ENCODE measurements at regions not wholly inside any gene's neighbourhood (a gene's known extent, or its start where the extent isn't known, plus 50 kb on each side); places are given as distances from the start of the nearest gene placed in this dataset.

DNA sequence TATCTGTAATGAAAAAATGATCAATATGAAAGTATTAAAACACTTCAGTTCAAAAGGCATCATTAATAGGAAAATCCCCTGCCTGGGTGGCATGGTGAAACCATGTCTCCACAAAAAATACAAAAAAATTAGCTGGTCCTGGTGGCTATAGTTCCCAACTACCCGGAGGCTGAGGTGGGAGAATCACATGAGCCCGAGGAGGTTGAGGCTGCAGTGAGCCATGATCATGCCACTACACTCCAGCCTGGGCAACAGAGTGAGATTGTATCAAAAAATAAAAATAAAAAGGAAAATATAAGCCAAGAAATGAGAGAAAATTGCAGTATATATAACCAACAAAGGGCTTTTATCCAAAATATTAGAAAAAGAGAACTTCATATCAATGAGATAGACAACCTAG, 71.6 kb upstream of the MYCN start:
- no peak for DNase-seq

DNA sequence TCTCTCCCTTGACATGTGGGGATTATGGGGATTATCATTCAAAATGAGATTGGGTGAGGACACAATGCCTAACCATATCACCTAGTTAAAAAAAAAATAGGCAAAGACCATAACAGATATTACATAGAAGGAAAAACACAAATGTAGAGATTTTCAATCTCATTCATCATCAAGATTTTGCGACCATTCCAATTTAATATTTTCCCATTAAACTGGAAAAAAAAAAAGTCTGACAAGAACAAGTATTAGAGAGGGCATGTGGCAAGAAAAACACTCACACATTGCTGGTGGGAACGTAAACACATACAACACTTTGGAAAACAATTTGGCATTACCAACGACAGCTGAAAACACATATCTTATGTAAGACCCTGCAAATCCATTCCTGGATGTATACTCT, 71.0 kb upstream of the MYCN start:
- no peak for DNase-seq

DNA sequence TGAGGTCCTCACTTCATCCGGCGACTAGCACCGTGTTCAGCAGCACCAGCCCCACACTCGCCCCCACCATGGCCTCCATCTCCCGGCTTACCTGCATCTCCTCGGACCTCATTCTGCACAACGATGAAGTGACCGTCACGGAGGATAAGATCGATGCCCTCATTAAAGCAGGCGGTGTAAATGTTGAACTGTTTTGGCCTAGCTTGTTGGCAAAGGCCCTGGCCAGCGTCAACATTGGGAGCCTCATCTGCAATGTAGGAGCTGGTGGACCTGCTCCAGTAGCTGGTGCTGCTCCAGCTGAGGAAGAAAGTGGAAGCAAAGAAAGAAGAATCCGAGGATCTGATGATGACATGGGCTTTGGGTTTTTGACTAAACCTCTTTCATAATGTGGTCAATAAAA, 70.5 kb upstream of the MYCN start:
- no peak for DNase-seq

DNA sequence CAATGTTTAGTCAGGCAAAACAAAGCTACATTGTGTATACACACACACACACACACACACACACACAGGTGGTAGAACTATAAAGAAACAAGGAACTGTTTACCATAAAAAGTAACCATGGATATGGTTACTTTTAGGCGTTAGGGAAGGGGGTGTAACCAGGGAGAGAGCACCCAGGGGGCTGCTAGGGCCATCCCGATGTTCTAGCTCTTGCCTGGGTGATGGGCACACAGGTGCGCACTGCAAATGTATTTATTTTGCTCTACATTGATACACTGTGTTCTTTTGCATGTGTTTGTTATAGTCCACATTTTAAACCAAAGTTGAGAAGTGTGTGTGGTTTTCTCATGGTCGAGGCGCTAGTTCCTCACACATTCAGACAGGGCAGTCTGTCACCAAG, 69.8 kb upstream of the MYCN start:
- no peak for DNase-seq

DNA sequence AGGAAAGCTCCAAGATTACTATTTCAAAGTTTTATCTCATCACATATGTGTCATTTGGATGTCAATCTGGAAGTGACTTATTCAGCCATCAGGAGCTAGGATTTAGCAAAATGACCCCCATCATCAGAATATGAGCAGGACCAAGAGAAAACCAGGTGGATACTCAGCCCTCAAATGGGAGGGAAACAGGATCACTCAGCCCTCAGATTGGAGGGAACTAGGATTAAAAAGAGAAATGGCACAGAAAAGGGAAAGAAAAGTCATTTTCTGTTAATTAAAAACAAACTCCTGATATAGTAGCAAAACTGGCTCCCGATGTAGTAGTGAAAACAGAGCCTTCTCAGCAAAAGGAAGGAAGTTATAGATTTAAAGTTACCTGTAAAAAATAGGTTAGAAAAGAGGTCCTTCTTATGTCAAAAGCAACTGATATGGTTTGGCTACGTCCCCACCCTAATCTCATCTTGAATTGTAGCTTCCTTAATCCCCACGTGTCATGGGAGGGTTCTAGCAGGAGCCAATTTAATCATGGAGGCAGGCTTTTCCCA, 69.0 kb upstream of the MYCN start:
- no peak for DNase-seq

DNA sequence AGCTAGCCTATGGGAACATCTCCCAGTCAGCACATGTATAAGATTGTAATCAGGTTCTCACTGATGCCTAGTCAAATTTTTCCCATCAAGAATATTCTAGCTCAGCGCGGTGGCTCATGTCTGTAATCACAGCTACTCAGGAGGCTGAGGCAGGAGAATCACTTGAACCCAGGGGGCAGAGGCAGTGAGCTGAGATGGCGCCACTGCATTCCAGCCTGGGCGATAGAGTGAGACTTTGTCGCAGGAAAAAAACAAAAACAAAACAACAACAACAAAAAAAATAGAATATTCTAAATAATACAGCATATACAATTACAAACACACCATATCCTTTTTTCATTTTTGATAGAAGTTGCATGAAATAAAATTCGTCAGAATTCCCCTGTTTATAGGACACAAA, 67.5 kb upstream of the MYCN start:
- no peak for DNase-seq

DNA sequence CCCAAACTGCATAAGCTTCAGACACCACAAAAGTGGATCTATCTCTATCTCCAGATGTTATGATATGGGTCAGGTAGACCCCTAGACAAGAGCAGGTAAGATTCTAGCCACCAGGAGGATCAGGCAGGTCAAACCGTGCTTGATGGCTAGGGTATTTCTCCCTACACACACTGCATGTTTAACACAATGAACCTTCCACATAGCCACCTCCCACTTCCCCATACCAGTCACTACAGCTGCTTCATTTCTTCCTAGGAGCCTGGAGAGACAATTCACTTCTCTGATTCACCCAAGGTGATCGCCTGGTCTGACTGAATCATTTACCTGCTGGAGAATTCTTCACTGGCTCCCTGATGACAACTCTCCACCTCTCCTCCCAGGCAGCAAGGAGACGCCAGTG, 66.0 kb upstream of the MYCN start:
- DNase-seq, result no peak

DNA sequence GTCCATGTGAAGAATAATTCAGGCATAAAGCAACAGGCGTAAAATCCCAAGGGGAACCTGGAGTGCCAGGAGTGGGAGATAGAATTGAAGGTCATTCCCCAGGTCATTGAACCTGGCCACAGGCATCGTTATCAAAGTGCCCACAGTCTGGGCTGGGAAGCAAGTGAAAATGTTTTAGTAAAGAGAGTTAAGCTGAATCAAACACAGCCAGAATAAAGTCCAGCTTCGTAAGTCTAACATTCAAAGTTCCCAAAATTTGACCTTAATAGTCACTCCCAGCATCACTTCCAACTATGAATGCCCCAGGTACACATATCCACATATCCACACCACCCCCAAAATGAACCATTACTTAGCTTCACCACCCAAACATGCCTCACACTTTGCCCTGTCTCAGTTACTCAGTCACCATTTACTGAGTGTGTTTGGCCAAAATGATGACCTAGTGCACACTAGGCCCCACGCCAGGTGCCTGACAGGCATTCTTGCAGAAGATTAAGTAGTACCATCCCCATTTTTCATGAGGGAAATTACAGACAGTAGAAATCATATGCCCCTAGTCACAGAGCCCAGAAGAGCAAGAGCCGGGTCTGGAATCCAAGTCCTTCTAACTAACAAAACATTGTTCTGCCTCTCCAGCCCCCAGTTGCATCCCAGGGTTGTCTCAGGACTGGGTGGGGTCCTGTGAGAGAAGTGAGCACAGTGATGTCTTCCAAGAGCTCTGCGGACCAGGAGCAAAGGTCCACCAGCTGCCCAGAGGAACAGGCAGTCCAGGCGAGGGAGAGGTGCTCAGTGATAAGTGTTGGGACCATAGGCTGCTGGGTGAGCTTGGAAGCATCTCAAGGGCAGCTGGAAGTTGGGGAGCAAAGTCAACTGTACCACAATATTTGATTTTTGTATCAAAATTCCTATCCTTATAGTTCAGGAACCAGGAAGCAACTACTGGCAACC, 65.2 kb upstream of the MYCN start:
- no peak for DNase-seq

DNA sequence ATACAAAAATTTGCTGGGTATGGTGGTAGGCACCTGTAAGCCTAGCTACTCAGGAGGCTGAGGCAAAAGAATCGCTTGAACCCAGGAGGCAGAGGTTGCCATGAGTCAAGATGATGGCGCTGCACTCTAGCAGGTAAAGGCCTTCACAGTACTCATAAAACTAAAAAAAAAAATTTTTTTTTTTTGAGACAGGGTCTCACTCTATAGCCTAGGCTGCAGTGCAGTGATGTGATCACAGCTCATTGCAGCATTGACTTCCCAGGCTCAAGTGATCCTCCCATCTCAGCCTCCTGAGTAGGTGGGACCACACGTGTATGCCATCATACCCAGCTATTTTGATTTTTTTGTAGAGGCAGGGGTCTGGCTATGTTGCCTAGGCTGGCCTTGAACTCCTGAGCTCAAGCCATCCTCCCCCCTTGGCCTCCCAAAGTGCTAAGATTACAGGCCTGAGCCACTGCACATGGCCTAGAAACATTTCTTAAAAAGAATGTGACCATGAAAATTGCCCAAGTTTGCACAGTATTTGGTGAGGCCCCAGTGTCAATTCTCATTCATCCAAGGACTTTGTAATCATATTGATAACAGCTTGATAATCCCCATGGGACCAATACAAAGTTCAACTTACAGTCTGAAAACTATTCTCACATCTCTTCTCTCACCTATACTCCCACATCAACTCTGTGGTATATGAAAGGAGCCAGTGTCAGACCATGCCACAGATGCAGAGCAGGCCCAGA, 64.2 kb upstream of the MYCN start:
- DNase-seq, result no peak

DNA sequence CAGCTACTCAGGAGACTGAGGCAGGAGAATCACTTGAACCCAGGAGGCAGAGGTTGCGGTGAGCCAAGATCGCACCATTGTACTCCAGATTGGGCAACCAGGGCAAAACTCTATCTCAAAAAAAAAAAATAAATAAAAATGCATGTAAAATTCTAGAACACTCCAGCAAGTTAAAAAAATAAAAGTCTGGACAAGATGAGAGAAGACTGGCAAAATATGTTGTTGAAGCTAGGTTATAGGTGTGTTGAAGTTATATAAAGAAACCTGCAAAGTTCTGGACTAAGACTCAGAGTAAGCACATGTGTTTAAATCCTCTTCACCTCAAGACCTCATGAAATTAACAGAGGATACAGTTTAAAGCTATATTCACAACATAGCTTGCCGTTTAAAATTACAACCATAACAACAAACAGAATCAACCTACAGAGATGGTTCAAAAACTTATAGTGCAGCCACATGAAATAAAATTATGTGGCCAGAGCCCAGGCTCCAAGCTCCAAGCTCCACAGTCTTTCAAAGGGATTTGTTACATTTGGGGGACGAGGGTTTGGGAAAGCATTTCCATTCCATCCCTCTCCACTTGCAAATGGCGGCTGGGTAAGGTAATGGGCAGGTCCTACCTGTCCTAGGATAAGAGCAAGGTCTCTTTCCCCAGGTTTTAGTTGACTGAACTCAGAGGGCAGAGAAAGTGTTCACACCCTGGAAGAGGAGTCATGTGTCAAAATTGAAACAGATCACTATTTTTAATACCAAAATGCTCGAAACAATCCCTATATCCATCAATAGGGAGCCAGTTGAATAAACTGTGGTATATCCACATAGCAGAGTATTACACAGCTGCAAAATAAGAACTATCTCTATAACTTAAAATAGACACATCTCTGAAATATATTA, 59.9 kb upstream of the MYCN start:
- DNase-seq, result no peak

DNA sequence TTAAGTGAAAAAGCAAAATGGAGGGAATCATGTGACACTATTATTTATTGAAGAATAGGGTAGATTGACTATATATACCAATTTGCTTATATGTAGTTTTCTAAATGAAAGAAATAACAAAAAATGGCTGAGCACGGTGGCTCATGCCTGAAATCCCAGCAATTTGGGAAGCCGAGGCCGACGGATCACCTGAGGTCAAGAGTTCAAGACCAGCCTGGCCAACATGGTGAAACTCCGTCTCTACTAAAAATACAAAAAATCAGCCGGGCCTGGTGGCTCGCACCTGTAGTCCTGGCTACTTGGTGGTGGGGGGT, 59.3 kb upstream of the MYCN start:
- no peak for DNase-seq

DNA sequence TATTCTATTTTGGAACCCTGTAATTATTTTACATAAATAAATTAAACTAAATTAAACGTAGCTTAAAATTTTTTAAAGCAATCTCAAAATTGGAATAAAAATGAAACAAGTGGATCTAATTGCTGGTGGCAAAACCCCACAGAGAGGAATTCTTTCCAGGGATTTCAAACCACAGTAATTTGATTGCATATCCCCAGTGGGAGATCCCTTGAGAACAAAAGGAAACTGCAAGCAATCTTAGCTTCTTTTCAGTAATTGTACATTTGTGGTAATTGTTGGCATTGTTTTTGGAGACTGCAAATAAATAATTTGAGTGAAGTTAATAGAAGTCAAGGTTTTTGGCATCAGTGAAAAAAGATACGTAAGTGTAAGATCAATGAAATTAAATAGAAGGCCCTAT, 58.7 kb upstream of the MYCN start:
- no peak for DNase-seq

DNA sequence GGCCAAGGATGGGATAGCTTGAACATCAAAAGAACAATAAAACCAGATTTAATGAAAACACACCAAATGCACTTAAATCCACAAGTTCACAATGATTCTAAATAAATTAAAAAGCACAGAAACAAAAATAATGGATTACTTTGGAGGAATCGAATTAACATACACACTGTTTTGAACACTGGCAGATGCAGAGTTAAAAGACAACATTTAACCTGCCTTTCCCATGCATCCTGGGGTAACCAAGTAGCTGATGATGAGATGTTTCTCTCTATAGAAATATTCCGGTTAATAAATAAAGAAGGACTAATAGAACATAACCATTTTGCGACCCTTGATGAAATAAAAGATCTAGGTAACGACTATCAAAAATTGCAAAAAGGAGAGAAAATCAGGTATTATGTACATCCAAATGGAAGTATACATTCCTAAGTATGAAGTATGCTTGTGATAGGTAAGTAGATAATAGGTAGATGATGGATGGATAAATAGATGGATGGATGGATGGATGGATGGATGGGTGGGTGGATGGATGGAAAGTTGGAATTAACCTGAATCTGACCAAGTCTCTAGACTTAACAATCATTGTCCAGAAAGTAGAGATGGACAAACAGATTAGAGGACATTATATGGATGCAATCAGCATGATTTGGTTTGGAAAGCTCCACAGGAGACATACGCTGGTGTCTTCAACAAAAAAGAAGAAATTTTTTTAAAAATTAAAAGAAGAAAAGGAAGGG, 57.4 kb upstream of the MYCN start:
- DNase-seq, result no peak

DNA sequence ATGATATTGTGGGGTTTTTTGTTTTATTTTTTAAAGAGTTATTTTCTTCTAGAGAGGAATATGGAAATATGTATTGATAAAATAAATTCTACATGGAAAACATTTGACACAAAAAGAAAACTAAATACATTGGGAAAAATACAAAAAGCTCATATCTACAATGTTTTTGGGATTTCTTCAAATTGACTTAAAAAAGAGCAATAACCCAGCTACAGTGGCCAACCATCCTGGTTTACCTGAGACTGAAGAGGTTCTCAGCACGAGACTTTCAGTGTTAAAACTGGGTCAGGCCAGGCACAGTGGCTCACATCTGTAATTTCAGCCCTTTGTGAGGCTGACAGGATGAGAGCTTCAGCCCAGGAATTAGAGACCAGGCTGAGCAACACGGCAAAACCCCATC, 56.7 kb upstream of the MYCN start:
- DNase-seq, result no peak

DNA sequence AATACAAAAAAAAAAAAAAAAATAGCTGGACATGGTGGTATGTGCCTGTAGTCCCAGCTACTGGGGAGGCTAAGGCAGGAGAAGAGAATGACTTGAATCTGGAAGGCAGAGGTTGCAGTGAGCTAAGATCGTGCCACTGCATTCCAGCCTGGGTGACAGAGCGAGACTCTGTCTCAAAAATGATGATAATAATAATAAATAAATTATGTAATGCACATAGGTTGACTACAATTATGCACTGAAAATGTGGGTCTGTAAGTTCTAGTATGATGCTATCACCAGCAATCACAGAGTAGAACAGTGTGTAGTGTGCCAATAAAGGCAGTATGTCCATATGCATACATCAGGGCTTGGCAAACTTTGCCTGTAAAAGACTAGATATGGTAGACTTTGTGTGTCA, 55.6 kb upstream of the MYCN start:
- no peak for DNase-seq

DNA sequence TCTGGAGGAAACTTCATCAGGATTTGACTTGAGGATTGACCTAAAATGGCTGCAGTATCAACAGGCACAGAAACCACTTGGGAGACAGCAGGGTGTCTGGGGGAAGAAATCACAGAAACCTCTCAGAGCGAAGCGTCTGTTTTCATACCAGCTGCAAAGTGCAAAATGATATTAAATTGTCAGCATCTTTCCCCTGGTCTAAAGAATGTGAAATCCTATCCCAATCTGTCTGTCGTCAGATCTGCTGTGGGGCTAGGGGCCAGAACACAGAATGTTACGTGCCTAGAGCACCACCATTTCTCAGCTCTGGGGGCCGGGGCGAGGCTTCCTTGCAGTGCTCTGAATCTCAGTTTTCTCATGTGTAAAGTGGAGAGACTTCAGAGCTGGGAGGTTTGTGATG, 54.1 kb upstream of the MYCN start:
- DNase-seq, result no peak

DNA sequence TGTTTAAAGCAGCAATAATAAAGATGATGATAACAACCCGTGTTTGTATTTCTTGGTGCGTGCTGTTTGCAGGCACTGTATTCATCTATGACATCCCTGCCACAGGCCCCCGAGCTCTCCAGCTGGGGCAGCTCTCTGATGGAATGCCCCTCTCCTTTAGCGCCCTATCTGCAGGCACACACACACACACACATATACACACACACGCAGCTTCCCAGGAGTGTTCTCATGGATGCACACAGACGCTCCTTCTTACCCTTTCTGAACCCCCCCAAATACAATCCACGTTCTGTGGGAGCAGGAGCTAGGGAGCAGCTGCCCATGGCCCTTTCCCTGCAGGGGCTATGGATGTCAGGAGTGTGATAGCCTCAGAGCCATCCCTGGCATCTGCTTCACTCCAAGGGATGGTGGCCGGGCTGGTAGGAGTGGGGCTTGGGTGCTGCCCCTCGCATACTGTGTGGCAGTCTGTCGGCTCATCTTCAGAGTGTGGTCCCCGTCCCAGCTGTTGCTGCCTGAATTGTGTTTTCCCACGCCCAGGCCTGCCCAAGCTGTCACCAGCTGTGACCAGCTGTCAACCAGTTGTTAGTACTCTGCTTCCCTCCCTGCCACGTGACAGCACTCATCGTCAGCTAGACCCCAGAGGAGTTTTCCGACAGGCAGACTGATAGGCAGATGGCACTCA, 50.8 kb upstream of the MYCN start:
- DNase-seq, result no peak

DNA sequence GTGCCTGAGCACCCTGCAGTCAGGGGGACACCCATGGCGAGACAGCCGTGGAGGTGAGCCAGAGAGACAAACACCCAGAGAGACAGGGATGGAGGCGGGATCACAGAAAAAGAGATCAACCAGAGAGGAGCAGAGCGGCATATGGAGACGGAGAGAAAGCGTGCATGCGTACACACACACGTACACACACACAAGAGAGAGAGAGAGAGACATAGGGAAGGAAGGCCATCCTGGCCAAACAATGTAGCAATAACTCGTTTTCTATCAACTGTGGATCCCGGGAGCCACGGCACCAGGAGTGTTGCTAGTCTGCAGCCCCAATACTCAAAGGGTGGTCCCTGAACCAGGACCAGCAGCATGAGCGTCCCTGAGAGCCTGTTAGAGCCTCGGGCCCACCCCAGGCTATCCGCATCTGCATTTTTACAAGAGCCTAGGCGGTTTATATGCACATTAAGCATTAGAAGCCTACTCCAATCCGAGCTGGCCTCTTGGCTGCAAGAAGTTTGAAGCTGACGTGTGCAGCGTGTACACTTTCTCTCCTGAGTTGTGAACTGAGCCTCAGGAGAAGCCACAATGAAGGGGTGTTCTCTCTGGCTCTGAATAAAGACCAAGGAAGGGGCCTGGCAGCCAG, 50.1 kb upstream of the MYCN start:
- no peak for DNase-seq

Data from fibroblast of skin of scalp (primary cell).